ENCODE measurements at regions not wholly inside any gene's neighbourhood (a gene's known extent, or its start where the extent isn't known, plus 50 kb on each side); places are given as distances from the start of the nearest gene placed in this dataset.

DNA sequence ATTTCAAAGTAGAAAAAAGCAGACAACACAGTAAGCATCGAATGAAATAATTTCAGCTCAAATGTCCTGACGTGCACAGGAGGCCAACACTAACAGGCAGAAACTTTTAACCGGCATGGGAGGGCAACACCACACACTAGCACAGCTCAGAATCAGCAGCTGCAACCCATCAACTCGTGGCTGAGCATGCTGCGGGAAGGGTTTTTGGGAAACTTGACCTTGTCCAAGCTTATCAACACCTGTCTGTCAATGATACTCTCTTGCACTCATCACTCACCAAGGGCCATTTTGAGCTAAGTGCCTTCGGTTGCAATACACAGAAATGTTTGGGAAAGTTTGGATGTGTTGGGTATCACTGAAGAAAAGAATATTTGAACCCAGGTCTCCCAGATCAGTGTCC is 483.7 kb downstream of the TSHZ3 start:
- H3K4me1 ChIP-seq (ENCODE audit: insufficient read depth): peaks cover 1% of the 10 kb centered on the region
- TF ChIP-seq CTCF (IDR thresholded peaks at IDR 0.05; ENCODE audit: poor library complexity): no peak
- TF ChIP-seq EZH2 (IDR thresholded peaks at IDR 0.05; ENCODE audit: borderline replicate concordance): no peak
- TF ChIP-seq EZH2phosphoT487 (IDR thresholded peaks at IDR 0.05; ENCODE audit: low read depth, severe bottlenecking, unreplicated experiment): no peak
- H3K79me2 ChIP-seq: no peaks in the 10 kb centered on the region
- H3K27ac ChIP-seq: no peak overlapping the region
- no peaks in the 10 kb centered on the region for H3K27me3 ChIP-seq
- H3K4me2 ChIP-seq: no peak overlapping the region
- no peak overlapping the region for H2AFZ ChIP-seq
- H4K20me1 ChIP-seq (ENCODE audit: insufficient read depth, poor library complexity, severe bottlenecking): no peaks in the 10 kb centered on the region
- no peak for DNase-seq (ENCODE audit: low spot score)
- no peak overlapping the region for H3K4me3 ChIP-seq
- 55% methylated on average over 6 of the region's 6 CpGs for WGBS (ENCODE audit: low lambda C conversion rate, missing lambda C conversion rate)
- no peaks in the 10 kb centered on the region for H3K9me3 ChIP-seq (ENCODE audit: low read depth)
- no peaks in the 10 kb centered on the region for H3K9me2 ChIP-seq (replicated peaks; ENCODE audit: insufficient read depth)
- H3K36me3 ChIP-seq (replicated peaks; ENCODE audit: insufficient read depth, low read depth): no peaks in the 10 kb centered on the region

DNA sequence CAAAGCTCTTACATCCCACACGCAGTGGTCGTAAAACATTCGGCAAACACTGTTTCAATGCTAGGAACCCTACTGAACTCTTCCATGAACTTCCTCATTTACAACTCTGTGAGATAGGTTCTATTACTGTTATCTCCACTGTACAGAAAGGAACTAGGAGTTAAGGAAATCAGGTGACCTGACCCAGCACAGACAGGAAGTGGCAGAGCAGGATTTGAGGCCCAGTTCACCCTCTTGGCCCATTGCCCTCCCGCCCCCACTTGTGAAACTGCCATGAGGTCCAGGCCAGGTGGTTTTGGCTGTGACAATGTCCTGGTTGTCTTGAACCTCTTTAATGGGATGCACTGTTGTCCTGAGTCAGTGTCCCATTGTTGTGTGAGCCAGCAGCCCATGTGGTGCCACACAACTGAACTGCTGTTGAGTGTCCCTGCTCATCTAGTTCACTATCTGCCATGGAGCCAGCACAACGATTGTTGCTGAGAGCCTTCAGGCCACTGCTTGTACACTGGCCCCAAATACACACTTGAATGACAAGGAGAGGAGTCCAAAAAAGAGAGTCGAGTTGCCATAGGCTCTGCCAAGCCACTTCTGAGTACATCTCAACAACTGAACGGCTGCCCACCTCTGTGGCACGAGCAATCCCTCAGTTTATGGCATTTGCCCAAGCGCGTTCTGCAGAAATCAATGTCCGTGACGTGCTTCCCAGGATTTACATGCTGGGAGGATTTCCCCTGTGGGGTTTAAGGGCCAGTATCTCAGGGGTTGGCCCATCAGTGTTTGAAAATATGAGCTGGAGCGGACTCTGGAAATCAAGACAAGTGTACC is 484.6 kb downstream of the TSHZ3 start:
- Histone ChIP-seq H3K4me3 (no peak overlapping the region), H2AFZ (no peak overlapping the region), H4K20me1 (ENCODE audit: insufficient read depth, poor library complexity, severe bottlenecking) (no peaks in the 10 kb centered on the region), H3K9me3 (ENCODE audit: low read depth) (no peaks in the 10 kb centered on the region), H3K4me1 (ENCODE audit: insufficient read depth) (no peaks in the 10 kb centered on the region), H3K36me3 (replicated peaks; ENCODE audit: insufficient read depth, low read depth) (no peaks in the 10 kb centered on the region), H3K4me2 (no peak overlapping the region), H3K9me2 (replicated peaks; ENCODE audit: insufficient read depth) (no peaks in the 10 kb centered on the region), H3K27ac (no peak overlapping the region), H3K79me2 (no peaks in the 10 kb centered on the region), H3K27me3 (no peaks in the 10 kb centered on the region)
- WGBS (ENCODE audit: low lambda C conversion rate, missing lambda C conversion rate): 89% methylated on average over 13 of the region's 13 CpGs
- no peak for DNase-seq (ENCODE audit: low spot score)
- TF ChIP-seq EZH2phosphoT487 (IDR thresholded peaks at IDR 0.05; ENCODE audit: low read depth, severe bottlenecking, unreplicated experiment): no peak
- TF ChIP-seq EZH2 (IDR thresholded peaks at IDR 0.05; ENCODE audit: borderline replicate concordance): no peak
- no peak for TF ChIP-seq CTCF (IDR thresholded peaks at IDR 0.05; ENCODE audit: poor library complexity)

- no peaks in the 10 kb centered on the region for H3K9me2 ChIP-seq (replicated peaks; ENCODE audit: insufficient read depth)
These were observed 486.4 kb downstream of the TSHZ3 start for GRCh38 chr19:30862876-30863275.

More at GRCh38 chr19:30862876-30863275, 486.4 kb downstream of the TSHZ3 start:
- no peak overlapping the region for H2AFZ ChIP-seq
- TF ChIP-seq EZH2phosphoT487 (IDR thresholded peaks at IDR 0.05; ENCODE audit: low read depth, severe bottlenecking, unreplicated experiment): no peak
- no peak for TF ChIP-seq EZH2 (IDR thresholded peaks at IDR 0.05; ENCODE audit: borderline replicate concordance)
- TF ChIP-seq CTCF (IDR thresholded peaks at IDR 0.05; ENCODE audit: poor library complexity): no peak
- H3K4me1 ChIP-seq (ENCODE audit: insufficient read depth): no peaks in the 10 kb centered on the region
- H3K27me3 ChIP-seq: no peaks in the 10 kb centered on the region
- DNase-seq (ENCODE audit: low spot score): no peak
- no peaks in the 10 kb centered on the region for H3K36me3 ChIP-seq (replicated peaks; ENCODE audit: insufficient read depth, low read depth)
- H3K79me2 ChIP-seq: no peaks in the 10 kb centered on the region
- H4K20me1 ChIP-seq (ENCODE audit: insufficient read depth, poor library complexity, severe bottlenecking): no peaks in the 10 kb centered on the region
- no peaks in the 10 kb centered on the region for H3K9me3 ChIP-seq (ENCODE audit: low read depth)
- no peak overlapping the region for H3K4me2 ChIP-seq
- 89% methylated on average over 19 of the region's 19 CpGs for WGBS (ENCODE audit: low lambda C conversion rate, missing lambda C conversion rate)
- H3K27ac ChIP-seq: no peak overlapping the region
- H3K4me3 ChIP-seq: no peak overlapping the region

All from hepatocyte (in vitro differentiated cells).